ENCODE measurements at regions not wholly inside any gene's neighbourhood (a gene's known extent, or its start where the extent isn't known, plus 50 kb on each side); places are given as distances from the start of the nearest gene placed in this dataset.

- no peaks in the 10 kb centered on the region for H3K9me3 ChIP-seq
- H3K27ac ChIP-seq: no peak overlapping the region
- no peak for TF ChIP-seq CTCF (IDR thresholded peaks at IDR 0.05)
- no peak for TF ChIP-seq POLR2A (IDR thresholded peaks at IDR 0.05)
- H3K36me3 ChIP-seq (ENCODE audit: low read depth, missing control alignments): no peaks in the 10 kb centered on the region
- H3K27me3 ChIP-seq: no peaks in the 10 kb centered on the region
- no peaks in the 10 kb centered on the region for H3K4me1 ChIP-seq
- intact Hi-C loops (cut with DNase I; ENCODE audit: low total_unique reads): no loop called here
- H3K4me3 ChIP-seq: no peak overlapping the region
- no peak for DNase-seq
- 81 to 98% methylated on average over 3 of the region's 3 CpGs for WGBS, 2 donors
Measured at GRCh38 chr2:20110383-20110782, 59.0 kb upstream of the LAPTM4A start.

GRCh38 chr2:20108655-20109396 lies 57.4 kb upstream of the LAPTM4A start:
- DNase-seq: no peak
- intact Hi-C loops (cut with DNase I; ENCODE audit: low total_unique reads): no loop called here
- Histone ChIP-seq H3K27ac (no peak overlapping the region), H3K9me3 (no peaks in the 10 kb centered on the region), H3K36me3 (ENCODE audit: low read depth, missing control alignments) (no peaks in the 10 kb centered on the region), H3K4me3 (no peak overlapping the region), H3K27me3 (no peaks in the 10 kb centered on the region), H3K4me1 (no peaks in the 10 kb centered on the region)
- TF ChIP-seq POLR2A (IDR thresholded peaks at IDR 0.05): no peak
- no peak for TF ChIP-seq CTCF (IDR thresholded peaks at IDR 0.05)
- 92 to 97% methylated on average over 5 of the region's 5 CpGs for WGBS, 2 donors

- intact Hi-C loops (cut with DNase I; ENCODE audit: low total_unique reads): no loop called here
- Histone ChIP-seq H3K27ac (no peak overlapping the region), H3K4me1 (no peaks in the 10 kb centered on the region), H3K4me3 (no peak overlapping the region), H3K27me3 (no peaks in the 10 kb centered on the region), H3K36me3 (ENCODE audit: low read depth, missing control alignments) (no peaks in the 10 kb centered on the region), H3K9me3 (no peaks in the 10 kb centered on the region)
- TF ChIP-seq CTCF (IDR thresholded peaks at IDR 0.05) (no peak), POLR2A (IDR thresholded peaks at IDR 0.05) (no peak)
- DNase-seq: no peak
- 75 to 83% methylated on average over 5 of the region's 5 CpGs for WGBS, 2 donors
Measured at GRCh38 chr2:20107776-20108175, 56.3 kb upstream of the LAPTM4A start.

- TF ChIP-seq CTCF (IDR thresholded peaks at IDR 0.05): no peak
- TF ChIP-seq POLR2A (IDR thresholded peaks at IDR 0.05): no peak
- peak overlapping the region; percentile 34 to 37 for H3K4me3 ChIP-seq
- no peaks in the 10 kb centered on the region for H3K36me3 ChIP-seq (ENCODE audit: low read depth, missing control alignments)
- H3K27ac ChIP-seq: no peak overlapping the region
- WGBS, 2 donors: 38 to 81% methylated on average over 8 to 11 of the region's 11 CpGs
- H3K9me3 ChIP-seq: no peaks in the 10 kb centered on the region
- intact Hi-C loops (cut with DNase I; ENCODE audit: low total_unique reads): no loop called here
- no peaks in the 10 kb centered on the region for H3K27me3 ChIP-seq
- H3K4me1 ChIP-seq: no peaks in the 10 kb centered on the region
- DNase-seq: no peak
Measured at GRCh38 chr2:20107352-20107751, 55.9 kb upstream of the LAPTM4A start.

GRCh38 chr2:20106746-20107145 lies 55.3 kb upstream of the LAPTM4A start:
- H3K4me1 ChIP-seq: no peaks in the 10 kb centered on the region
- intact Hi-C loops (cut with DNase I; ENCODE audit: low total_unique reads): no loop called here
- H3K27me3 ChIP-seq: no peaks in the 10 kb centered on the region
- no peaks in the 10 kb centered on the region for H3K9me3 ChIP-seq
- H3K36me3 ChIP-seq (ENCODE audit: low read depth, missing control alignments): no peaks in the 10 kb centered on the region
- H3K27ac ChIP-seq: no peak overlapping the region
- TF ChIP-seq POLR2A (IDR thresholded peaks at IDR 0.05) (no peak), CTCF (IDR thresholded peaks at IDR 0.05) (peak in 1 of 3 experiments; percentile 19)
- peak overlapping the region; percentile 34 to 37 for H3K4me3 ChIP-seq
- peak; percentile 64 for DNase-seq
- WGBS, 2 donors: 15 to 21% methylated on average over 29 to 34 of the region's 34 CpGs

All from testis (tissue), 2 donors.